Neural crest cell (in vitro differentiated cells): ENCODE measurements at regions not wholly inside any gene's neighbourhood (a gene's known extent, or its start where the extent isn't known, plus 50 kb on each side); places are given as distances from the start of the nearest gene placed in this dataset.

ENCODE experiments used
- DNase-seq: peaks from one replicate; pipeline ENCODE4 v3.0.0; 2021; ENCODE audit warnings: low read depth, mixed read lengths, low spot score
- H3K27ac Mint-ChIP-seq: one replicate; pipeline ENCODE4 v1.8.0; 2021; ENCODE audit warnings: mild to moderate bottlenecking, mixed read lengths; ENCODE audit not compliant: unreplicated experiment
- H3K27me3 Mint-ChIP-seq: 2 replicates; pipeline ENCODE4 v1.8.0; 2021; ENCODE audit warnings: low read depth, mild to moderate bottlenecking, mixed read lengths
- H3K36me3 Mint-ChIP-seq: 2 replicates; pipeline ENCODE4 v1.8.0; 2021; ENCODE audit warnings: low read depth, mild to moderate bottlenecking, mixed read lengths
- H3K4me1 Mint-ChIP-seq: 2 replicates; pipeline ENCODE4 v1.8.0; 2021; ENCODE audit warnings: mixed read lengths
- H3K4me3 Mint-ChIP-seq: one replicate; pipeline ENCODE4 v1.8.0; 2021; ENCODE audit warnings: mild to moderate bottlenecking, mixed read lengths
- H3K9me3 Mint-ChIP-seq: 2 replicates; pipeline ENCODE4 v1.8.0; 2021; ENCODE audit warnings: mixed read lengths
- TF ChIP-seq, protein P1 (sequence below): fragments of 200-600 bp; sonication (generic); conservative IDR thresholded peaks from 2 replicates; pipeline ENCODE4 v1.5.0; 2021; ENCODE audit warnings: antibody characterized with exemption, mild to moderate bottlenecking

- DNase-seq, result peak; percentile 22
- no peaks in the 10 kb centered on the region for H3K9me3 Mint-ChIP-seq
- peaks cover 9% of the 10 kb centered on the region for H3K27me3 Mint-ChIP-seq
- H3K27ac Mint-ChIP-seq, result peak overlapping the region; percentile 86
- TF ChIP-seq, protein P1, sequence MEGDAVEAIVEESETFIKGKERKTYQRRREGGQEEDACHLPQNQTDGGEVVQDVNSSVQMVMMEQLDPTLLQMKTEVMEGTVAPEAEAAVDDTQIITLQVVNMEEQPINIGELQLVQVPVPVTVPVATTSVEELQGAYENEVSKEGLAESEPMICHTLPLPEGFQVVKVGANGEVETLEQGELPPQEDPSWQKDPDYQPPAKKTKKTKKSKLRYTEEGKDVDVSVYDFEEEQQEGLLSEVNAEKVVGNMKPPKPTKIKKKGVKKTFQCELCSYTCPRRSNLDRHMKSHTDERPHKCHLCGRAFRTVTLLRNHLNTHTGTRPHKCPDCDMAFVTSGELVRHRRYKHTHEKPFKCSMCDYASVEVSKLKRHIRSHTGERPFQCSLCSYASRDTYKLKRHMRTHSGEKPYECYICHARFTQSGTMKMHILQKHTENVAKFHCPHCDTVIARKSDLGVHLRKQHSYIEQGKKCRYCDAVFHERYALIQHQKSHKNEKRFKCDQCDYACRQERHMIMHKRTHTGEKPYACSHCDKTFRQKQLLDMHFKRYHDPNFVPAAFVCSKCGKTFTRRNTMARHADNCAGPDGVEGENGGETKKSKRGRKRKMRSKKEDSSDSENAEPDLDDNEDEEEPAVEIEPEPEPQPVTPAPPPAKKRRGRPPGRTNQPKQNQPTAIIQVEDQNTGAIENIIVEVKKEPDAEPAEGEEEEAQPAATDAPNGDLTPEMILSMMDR, result peak; percentile 71
- H3K4me3 Mint-ChIP-seq, result no peak overlapping the region
- H3K4me1 Mint-ChIP-seq, result peaks cover 25% of the 10 kb centered on the region
- H3K36me3 Mint-ChIP-seq, result no peaks in the 10 kb centered on the region
Observed at GRCh38 chr2:207473049-207473930, 56.5 kb upstream of the CREB1 start.

DNA sequence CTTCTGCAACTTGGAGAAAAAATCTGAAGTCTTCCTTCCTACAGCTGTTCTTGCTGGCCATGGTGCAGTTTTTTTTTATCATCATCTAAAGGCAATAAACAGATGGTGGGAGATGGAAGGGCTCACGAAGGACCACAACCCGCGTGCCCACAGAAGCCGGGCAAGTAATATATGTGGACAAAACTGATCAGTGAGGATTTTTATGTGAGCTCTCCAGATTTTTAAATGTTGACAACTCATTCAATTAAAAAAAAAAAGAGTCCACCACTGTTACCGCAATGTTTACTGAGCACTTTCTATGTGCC is 55.9 kb upstream of the CREB1 start:
- no peak for DNase-seq
- Mint-ChIP-seq H3K36me3 (no peaks in the 10 kb centered on the region), H3K27ac (no peak overlapping the region), H3K27me3 (peaks cover 9% of the 10 kb centered on the region), H3K4me3 (no peak overlapping the region), H3K9me3 (no peaks in the 10 kb centered on the region), H3K4me1 (peaks cover 25% of the 10 kb centered on the region)
- TF ChIP-seq, protein P1, result no peak

DNA sequence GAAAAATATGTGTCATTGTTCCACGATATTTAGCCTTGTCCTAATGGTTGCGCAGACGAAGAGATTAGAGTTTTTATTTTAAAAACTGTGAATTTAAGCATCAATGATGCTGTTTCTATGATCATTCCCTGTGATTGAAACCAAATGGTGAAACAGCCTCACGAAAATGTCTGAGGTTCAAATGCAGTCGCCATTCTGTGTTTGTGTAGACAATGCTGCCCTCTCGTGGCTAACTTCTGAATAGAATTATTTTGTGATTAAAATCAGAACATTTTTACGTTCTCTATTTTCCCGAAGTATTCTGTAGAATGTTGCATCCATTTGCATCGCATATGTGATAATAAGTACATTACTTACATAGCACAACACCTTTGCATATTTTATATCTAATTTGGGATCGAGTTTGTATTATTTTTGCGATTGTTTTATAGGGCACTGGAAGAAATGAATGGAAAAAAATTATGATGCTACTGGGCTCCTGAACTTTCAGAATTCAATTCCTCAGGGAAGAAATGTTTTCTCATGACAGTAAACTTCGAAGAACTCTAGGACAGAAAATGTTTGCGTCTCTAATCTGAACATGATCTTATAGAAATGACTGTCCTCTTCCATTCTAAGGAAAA is 54.8 kb upstream of the CREB1 start:
- Mint-ChIP-seq H3K27me3 (peaks cover 9% of the 10 kb centered on the region), H3K4me1 (peaks cover 22% of the 10 kb centered on the region), H3K9me3 (no peaks in the 10 kb centered on the region), H3K27ac (no peak overlapping the region), H3K4me3 (no peak overlapping the region), H3K36me3 (no peaks in the 10 kb centered on the region)
- TF ChIP-seq, protein P1, result peak; percentile 90
- peak; percentile 67 for DNase-seq

GRCh38 chr2:207475546-207475945 is 54.2 kb upstream of the CREB1 start:
- no peak overlapping the region for H3K27ac Mint-ChIP-seq

GRCh38 chr2:207477896-207478295 is 51.9 kb upstream of the CREB1 start:
- no peak for DNase-seq
- H3K4me1 Mint-ChIP-seq, result peaks cover 15% of the 10 kb centered on the region
- no peaks in the 10 kb centered on the region for H3K9me3 Mint-ChIP-seq
- H3K4me3 Mint-ChIP-seq, result no peak overlapping the region
- no peaks in the 10 kb centered on the region for H3K36me3 Mint-ChIP-seq
- TF ChIP-seq, protein P1, result no peak
- no peak overlapping the region for H3K27ac Mint-ChIP-seq
- peaks cover 9% of the 10 kb centered on the region for H3K27me3 Mint-ChIP-seq

More at GRCh38 chr2:207475546-207475945, 54.2 kb upstream of the CREB1 start:
- peaks cover 22% of the 10 kb centered on the region for H3K4me1 Mint-ChIP-seq
- H3K36me3 Mint-ChIP-seq, result no peaks in the 10 kb centered on the region
- TF ChIP-seq, protein P1, result no peak
- peaks cover 9% of the 10 kb centered on the region for H3K27me3 Mint-ChIP-seq
- DNase-seq, result no peak
- no peak overlapping the region for H3K4me3 Mint-ChIP-seq
- H3K9me3 Mint-ChIP-seq, result no peaks in the 10 kb centered on the region
